Lung microvascular endothelial cell (primary cell): ENCODE measurements at regions not wholly inside any gene's neighbourhood (a gene's known extent, or its start where the extent isn't known, plus 50 kb on each side); places are given as distances from the start of the nearest gene placed in this dataset.
"Not testable (repeated sequence)": the region's sequence is repeated elsewhere in the genome, so short reads cannot be mapped to it uniquely, and the experiment has no call there.

Experiments
- DNase-seq, 2 donors: peaks; one replicate each; pipeline versions ENCODE4 v3.0.0 to v3.0.0-alpha.2; 2010; ENCODE audit warnings: low read depth in 2 of 2

DNA sequence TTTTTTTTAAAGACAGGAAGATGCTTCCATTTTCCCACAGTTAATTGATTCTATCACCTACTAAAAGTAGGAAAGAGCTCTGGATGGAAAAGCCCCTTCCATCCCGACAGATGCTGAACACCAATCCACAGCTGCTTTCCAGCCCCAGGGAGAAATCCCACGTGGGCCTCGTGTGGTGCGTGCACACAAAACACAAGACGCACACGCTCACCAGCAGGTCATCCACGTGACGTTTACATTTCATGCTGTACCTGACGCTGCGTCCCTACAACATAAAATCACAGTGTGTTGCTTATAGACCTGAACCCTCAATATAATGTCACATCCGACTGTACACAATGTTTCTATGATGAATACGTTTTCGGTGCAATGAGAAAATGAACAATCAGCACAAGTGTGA, 50.2 kb upstream of the DACT2 start:
- DNase-seq, result no peak

GRCh38 chr6:168370310-168370991, 50.9 kb upstream of the DACT2 start:
- DNase-seq, result peak in 1 of 2 donors; percentile 62

- DNase-seq, result no peak
Measured at GRCh38 chr6:168371185-168371584, 51.6 kb upstream of the DACT2 start.

DNA sequence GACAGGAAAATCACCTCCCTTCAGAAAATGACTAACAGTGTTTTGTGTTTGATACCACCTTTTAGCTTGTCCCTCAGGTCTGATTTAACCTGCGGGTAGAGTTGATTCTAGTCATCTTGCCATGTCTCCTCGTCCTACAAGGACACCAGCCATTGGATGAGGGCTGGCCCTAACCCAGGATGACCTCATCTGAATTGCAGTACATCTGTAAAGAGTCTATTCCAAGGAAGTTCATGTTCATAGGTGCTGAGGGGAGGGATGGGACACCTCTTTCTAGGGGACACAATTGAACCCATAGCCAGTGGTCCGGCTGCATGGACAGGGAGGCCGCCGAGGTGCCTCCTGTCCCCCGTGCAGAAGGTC, 52.0 kb upstream of the DACT2 start:
- no peak for DNase-seq

DNA sequence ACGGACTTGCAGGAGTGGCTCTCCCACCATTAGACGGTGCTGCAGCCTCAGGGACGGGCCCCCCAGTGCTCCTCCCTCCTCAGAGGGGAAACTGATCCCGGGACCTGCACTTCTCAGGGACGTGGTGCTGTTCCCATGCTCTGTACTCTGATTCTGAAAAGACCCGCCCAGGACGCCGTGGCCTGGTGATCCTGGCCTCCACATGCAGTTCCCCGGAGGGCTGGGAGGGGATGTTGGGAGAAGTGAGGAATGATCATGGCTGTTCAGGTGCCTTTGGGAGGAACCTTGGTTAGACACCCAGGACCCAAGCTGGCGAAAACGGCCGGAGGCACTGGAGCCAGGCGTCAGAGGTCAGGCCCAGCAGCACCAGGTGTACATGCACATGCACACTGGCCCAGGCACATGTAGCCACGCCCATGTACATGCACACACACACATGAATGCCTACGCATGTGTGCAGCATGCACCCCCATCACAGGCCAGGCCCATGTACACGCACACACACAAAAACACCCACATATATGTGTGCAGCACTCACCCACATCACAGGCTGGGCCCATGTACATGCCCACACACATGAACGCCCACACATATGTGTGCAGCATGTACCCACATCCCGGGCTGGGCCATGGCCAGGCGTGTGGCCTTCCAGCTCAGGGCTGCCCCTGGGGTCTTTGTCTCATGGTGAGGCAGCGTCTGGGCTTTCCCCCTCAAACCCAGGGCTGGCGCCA, 52.6 kb upstream of the DACT2 start:
- DNase-seq, result no peak

- DNase-seq, result no peak
Measured at GRCh38 chr6:168372889-168373288, 53.3 kb upstream of the DACT2 start.

DNA sequence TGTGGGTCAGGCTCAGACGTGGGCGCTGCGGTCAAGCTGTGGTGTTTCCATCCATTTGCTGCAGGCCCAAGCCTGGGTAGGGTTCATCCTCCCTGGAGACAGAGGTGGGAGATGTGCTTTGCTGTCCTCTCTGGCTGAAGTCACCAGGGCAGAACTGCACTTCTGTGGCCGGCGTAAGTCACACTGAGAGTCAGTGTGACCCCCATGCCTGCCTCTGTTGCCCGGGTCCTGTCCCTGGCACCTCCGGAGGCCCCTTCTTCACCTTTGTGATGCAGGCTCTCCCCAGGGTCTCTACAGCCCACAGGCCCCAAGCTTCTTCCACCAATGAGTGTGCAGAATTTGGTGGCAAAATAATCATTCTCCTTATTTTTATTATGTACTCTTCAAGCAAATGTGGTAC, 53.8 kb upstream of the DACT2 start:
- DNase-seq, result no peak

- DNase-seq, result no peak
Measured at GRCh38 chr6:168374051-168374502, 54.5 kb upstream of the DACT2 start.

GRCh38 chr6:168374541-168375071, 55.0 kb upstream of the DACT2 start:
- DNase-seq, result no peak

- DNase-seq, result no peak
Measured at GRCh38 chr6:168376120-168376519, 56.5 kb upstream of the DACT2 start.

GRCh38 chr6:168376811-168377483, 57.4 kb upstream of the DACT2 start:
- DNase-seq, result no peak

GRCh38 chr6:168377484-168377855, 57.9 kb upstream of the DACT2 start:
- DNase-seq, result no peak

DNA sequence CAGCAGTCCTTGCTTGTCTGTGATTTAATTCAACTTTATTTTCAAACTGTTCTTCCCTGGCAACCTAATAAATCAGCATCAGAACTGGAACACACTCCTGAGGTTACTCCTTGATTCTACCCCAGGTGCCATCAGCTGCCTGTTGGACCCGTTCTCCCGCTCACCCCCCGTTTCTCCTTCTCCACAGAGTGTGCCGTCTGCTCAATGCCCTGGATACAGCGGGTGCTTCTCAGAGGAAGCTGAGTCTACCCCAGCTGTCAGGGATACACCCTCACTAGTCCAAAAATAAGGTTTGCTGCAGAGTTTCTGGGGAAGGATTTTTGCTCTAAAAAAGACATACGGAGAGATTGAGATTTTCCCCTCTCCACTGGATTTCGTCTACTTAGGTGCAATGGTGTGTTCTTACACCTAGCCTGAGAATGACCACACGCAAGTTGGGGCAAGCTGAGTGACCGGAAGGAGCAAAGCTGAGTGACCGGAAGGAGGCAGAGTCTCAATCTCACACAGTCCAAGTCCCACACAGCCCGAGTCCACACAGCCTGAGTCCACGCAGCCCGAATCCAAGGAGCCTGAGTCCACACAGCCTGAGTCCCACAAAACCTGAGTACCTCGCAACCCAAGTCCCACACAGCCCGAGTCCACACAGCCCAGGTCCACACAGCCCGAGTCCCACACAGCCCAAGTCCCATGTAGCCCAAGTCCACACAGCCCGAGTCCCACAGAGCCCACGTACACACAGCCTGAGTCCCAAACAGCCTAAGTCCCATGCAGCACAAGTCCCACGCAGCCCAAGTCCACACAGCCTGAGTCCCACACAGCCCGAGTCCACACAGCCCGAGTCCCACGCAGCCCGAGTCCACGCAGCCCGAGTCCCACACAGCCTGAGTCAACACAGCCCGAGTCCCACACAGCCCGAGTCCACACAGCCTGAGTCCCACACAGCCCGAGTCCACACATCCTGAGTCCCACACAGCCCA, 58.6 kb upstream of the DACT2 start:
- DNase-seq, result no peak

- not testable (repeated sequence) for DNase-seq
Measured at GRCh38 chr6:168379579-168379978, 60.0 kb upstream of the DACT2 start.

DNA sequence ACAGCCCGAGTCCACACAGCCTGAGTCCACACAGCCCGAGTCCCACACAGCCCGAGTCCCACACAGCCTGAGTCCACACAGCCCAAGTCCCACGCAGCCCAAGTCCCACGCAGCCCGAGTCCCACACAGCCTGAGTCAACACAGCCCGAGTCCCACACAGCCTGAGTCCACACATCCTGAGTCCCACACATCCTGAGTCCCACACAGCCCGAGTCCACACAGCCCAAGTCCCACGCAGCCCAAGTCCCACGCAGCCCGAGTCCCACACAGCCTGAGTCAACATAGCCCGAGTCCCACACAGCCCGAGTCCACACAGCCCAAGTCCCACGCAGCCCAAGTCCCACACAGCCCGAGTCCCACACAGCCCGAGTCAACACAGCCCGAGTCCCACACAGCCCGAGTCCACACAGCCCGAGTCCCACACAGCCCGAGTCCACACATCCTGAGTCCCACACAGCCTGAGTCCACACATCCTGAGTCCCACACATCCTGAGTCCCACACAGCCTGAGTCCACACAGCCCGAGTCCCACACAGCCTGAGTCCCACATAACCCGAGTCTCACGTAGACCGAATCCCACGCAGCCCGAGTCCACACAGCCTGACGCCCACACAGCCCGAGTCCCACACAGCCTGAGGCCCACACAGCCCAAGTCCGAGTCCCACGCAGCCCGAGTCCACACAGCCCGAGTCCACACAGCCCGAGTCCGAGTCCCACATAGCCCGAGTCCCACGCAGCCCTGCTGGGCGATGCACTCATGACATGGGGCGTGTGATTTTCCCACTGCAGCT, 60.6 kb upstream of the SMOC2 start:
- not testable (repeated sequence) for DNase-seq

DNA sequence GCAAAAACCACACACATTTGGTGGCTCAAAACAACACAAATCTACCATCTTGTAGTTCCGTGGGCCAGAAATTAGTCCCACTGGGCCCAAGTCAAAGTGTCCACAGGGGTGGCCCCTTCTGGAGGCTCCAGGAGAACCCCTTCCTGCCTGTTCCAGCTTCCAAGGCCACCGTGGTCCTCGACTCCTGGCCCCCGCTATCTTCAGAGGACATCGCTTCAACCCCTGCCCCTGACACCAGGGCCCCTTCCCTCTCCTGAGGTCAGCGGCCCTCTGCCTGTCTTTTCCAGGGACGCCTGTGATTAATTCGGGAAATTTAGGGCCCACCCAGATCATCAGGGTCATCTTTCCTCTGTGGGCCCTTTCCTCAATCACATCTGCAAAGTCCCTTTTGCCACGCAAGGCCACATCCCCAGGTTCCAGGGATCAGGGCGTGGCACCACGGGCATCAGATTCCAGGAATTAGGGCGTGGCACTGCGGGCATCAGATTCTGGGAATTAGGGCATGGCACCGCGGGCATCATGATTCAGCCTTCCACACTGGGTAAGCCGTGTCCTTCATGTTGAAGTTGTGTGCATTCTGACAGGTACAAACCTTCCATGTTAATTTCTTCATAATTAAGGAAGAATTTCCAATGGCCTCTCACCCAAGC, 59.9 kb upstream of the SMOC2 start:
- DNase-seq, result no peak

GRCh38 chr6:168381726-168382458, 59.1 kb upstream of the SMOC2 start:
- no peak for DNase-seq

DNA sequence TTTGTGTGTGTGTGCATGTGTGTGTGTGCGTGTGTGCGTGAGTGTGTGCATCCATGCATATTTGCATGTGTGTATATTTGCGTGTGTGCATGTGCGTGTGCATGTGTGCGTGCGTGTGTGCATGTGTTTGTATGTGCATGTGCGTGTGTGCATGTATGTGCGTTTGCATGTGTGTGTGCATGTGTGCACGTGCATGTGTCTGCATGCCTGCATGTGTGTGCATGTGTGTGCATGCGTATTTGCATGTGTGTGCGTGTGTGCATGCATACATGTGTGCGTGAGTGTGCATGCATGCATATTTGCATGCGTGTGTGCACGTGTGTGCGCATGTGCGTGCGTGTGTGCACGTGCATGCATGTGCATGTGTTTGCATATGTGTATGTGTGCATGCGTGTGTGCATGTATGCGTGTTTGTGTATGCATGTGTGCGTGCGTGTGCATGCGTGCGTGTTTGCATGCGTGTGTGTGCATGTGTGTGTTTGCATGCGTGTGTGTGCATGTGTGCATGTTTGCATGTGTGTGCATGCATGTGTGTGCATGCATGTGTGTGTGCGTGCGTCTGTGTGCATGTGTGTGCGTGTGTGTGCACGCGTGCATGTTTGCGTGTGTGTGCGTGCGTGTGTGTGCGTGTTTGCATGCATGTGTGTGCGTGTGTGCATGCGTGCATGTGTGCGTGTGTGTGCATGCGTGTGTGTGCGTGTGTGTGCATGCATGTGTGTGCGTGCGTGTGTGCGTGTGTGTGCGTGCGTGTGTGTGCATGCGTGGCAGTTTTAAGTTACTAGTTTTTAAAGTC, 57.7 kb upstream of the SMOC2 start:
- DNase-seq, result no peak
